OCI-LY7 (cell line): ENCODE measurements at regions not wholly inside any gene's neighbourhood (a gene's known extent, or its start where the extent isn't known, plus 50 kb on each side); places are given as distances from the start of the nearest gene placed in this dataset. TPM values are rescaled to one million over a fixed set of nuclear protein-coding genes. Genes with fewer than 3 reads are reported as not detected.

ENCODE experiments used
- BruUV-seq: library from RNA; stranded (reverse); fragments of 400-500 nt; replicated peaks from 2 replicates; lab custom pipeline; 2021; lab: Mats Ljungman, UMichigan
- CTCF ChIA-PET: fragments of 300-600 bp; sonication (Branson Sonifier 250); formaldehyde crosslinking; loops from one replicate; lab custom pipeline; 2022; ENCODE audit warnings: antibody characterized with exemption; ENCODE audit not compliant: unreplicated experiment; lab: Charles Lee
- POLR2A ChIA-PET: fragments of 300-600 bp; sonication (Branson Sonifier 250); formaldehyde crosslinking; loops from one replicate; lab custom pipeline; 2022; ENCODE audit warnings: antibody characterized with exemption; lab: Charles Lee
- DNase-seq: peaks from one replicate; pipeline ENCODE4 v3.0.0-alpha.2; 2015; ENCODE audit warnings: low spot score
- H2AFZ ChIP-seq: fragments of 200-600 bp; sonication (generic), shearing (Covaris generic); 2 replicates; pipeline ENCODE4 v1.6.1; 2014; ENCODE audit warnings: mild to moderate bottlenecking, antibody characterized with exemption, low read length, moderate library complexity
- H3K27ac ChIP-seq: fragments of 200-600 bp; sonication (generic); 2 replicates; pipeline ENCODE4 v1.5.1; 2014; ENCODE audit warnings: mixed run types, low read depth, mild to moderate bottlenecking, moderate library complexity, low read length, inconsistent platforms; ENCODE audit not compliant: poor library complexity, severe bottlenecking
- H3K36me3 ChIP-seq: fragments of 200-600 bp; sonication (generic); 2 replicates; pipeline ENCODE4 v1.6.1; 2014; ENCODE audit warnings: mild to moderate bottlenecking, antibody characterized with exemption, low read length, moderate library complexity, mixed read lengths; ENCODE audit not compliant: insufficient read depth
- H3K4me1 ChIP-seq: fragments of 200-600 bp; sonication (generic); 2 replicates; pipeline ENCODE4 v1.5.1; 2014; ENCODE audit warnings: mild to moderate bottlenecking, low read length; ENCODE audit not compliant: insufficient read depth, poor library complexity, severe bottlenecking
- H3K4me2 ChIP-seq: fragments of 200-600 bp; sonication (generic); 2 replicates; pipeline ENCODE4 v1.6.1; 2014; ENCODE audit warnings: mild to moderate bottlenecking, low read length
- H3K4me3 ChIP-seq: fragments of 200-600 bp; sonication (generic); 2 replicates; pipeline ENCODE4 v1.5.1; 2014; ENCODE audit warnings: mild to moderate bottlenecking, low read depth, low read length; ENCODE audit not compliant: poor library complexity, severe bottlenecking
- H3K79me2 ChIP-seq: fragments of 200-600 bp; sonication (generic); 2 replicates; pipeline ENCODE4 v1.6.1; 2016; ENCODE audit warnings: low read depth, mild to moderate bottlenecking, low read length, moderate library complexity, mixed read lengths; ENCODE audit not compliant: insufficient read depth
- H3K9me2 ChIP-seq: fragments of 200-600 bp; sonication (generic); 2 replicates; pipeline ENCODE4 v1.6.1; 2016; ENCODE audit warnings: mild to moderate bottlenecking, low read length, mixed read lengths; ENCODE audit not compliant: insufficient read depth
- H3K9me3 ChIP-seq: fragments of 200-600 bp; sonication (generic); 2 replicates; pipeline ENCODE4 v1.6.1; 2014; ENCODE audit warnings: mild to moderate bottlenecking, mixed run types, low read length, mixed read lengths
- H4K20me1 ChIP-seq: fragments of 200-600 bp; sonication (generic); 2 replicates; pipeline ENCODE4 v1.6.1; 2014; ENCODE audit warnings: mild to moderate bottlenecking, antibody characterized with exemption, low read length, moderate library complexity, mixed read lengths; ENCODE audit not compliant: insufficient read depth
- CTCF ChIP-seq: fragments of 200-600 bp; sonication (generic); conservative IDR thresholded peaks from 2 replicates; pipeline ENCODE4 v1.5.1; 2014; ENCODE audit warnings: mild to moderate bottlenecking, antibody characterized with exemption, low read length, moderate library complexity, mixed read lengths
- EZH2phosphoT487 ChIP-seq: fragments of 200-600 bp; sonication (generic); IDR thresholded peaks from 2 replicates; pipeline ENCODE4 v1.6.1; 2018; ENCODE audit warnings: low read depth, borderline replicate concordance, mild to moderate bottlenecking, mixed run types, antibody characterized with exemption, low read length, moderate library complexity, mixed read lengths
- intact Hi-C: fragments of 100-400 bp; cut with micrococcal nuclease; formaldehyde crosslinking; loops from one replicate; pipeline ENCODE4 v1.10.0; 2022; ENCODE audit not compliant: unreplicated experiment
- small RNA-seq: library from RNA; depleted of rRNA; stranded (forward); fragments of <200 nt; gene quantifications from one replicate; pipeline ENCODE3, GENCODE V24; 2014

- Histone ChIP-seq H3K9me2 (no peaks in the 10 kb centered on the region), H3K4me2 (no peak overlapping the region), H3K4me3 (no peak overlapping the region), H3K79me2 (no peaks in the 10 kb centered on the region), H2AFZ (no peak overlapping the region), H3K4me1 (no peaks in the 10 kb centered on the region), H3K36me3 (no peaks in the 10 kb centered on the region), H3K9me3 (no peaks in the 10 kb centered on the region), H3K27ac (no peak overlapping the region), H4K20me1 (no peaks in the 10 kb centered on the region)
- intact Hi-C loops = no loop called here
- CTCF ChIA-PET = no interaction called here
- POLR2A ChIA-PET = interaction anchor here (0.5 kb wide), 1 partner anchor 1894 kb away, joined by 3 read pairs; no protein-coding TSS in a partner anchor
- TF ChIP-seq CTCF (no peak), EZH2phosphoT487 (no peak)
- BruUV-seq = no TSS peak
- DNase-seq = no peak
Observed at GRCh38 chr4:16952462-16952871, 54.0 kb upstream of the LDB2 start.

Small RNA genes in the stretch of these regions (small RNA-seq; reads per million reads assigned to genes)
- gene MTND5P4 (not detected), gene SNORA75B (not detected)
